Pancreas (tissue), 10 donors: ENCODE measurements at regions not wholly inside any gene's neighbourhood (a gene's known extent, or its start where the extent isn't known, plus 50 kb on each side); places are given as distances from the start of the nearest gene placed in this dataset.

ENCODE experiments used
- ATAC-seq, 4 donors: fragments of 200-7000 bp; cut with Tn5 transposase; one replicate each; pipeline versions ENCODE4 v1.8.0 to v1.9.1; 2020; ENCODE audit warnings: mild to moderate bottlenecking in 4 of 4, moderate library complexity in 4 of 4
- DNase-seq, 6 donors: peaks; one replicate each; pipeline ENCODE4 v3.0.0-alpha.2; 2020
- FAIRE-seq: peaks from 2 replicates; lab custom pipeline; 2012; peaks lifted over from hg19 to GRCh38; lab: Jason Lieb, UNC
- H3K27ac ChIP-seq, 4 donors: fragments of 200-600 bp; sonication (generic); 1 replicate in 3 of 4; 2 replicates in 1 of 4; pipeline versions ENCODE4 v1.5.0 to v1.8.0; 2020
- H3K27me3 ChIP-seq, 4 donors: fragments of 200-600 bp; one replicate each; pipeline ENCODE4 v1.8.0; 2021
- H3K36me3 ChIP-seq, 3 donors: fragments of 200-600 bp; sonication (generic) in 1 of 3; one replicate each; pipeline versions ENCODE4 v1.5.0 to v1.8.0; 2020 to 2021
- H3K4me1 ChIP-seq, 3 donors: fragments of 200-600 bp; one replicate each; pipeline ENCODE4 v1.8.0; 2021
- H3K4me3 ChIP-seq, 4 donors: fragments of 200-600 bp; sonication (generic) in 2 of 4; one replicate each; pipeline versions ENCODE4 v1.5.0 to v1.8.0; 2020 to 2021
- H3K9me3 ChIP-seq, 4 donors: fragments of 200-600 bp; one replicate each; pipeline ENCODE4 v1.8.0; 2021
- WGBS, 2 donors: extraction: QIAGEN DNeasy Blood & Tissue Kit; methylation state at CpG; one replicate each; pipeline ENCODE4 v1.1.7; 2013; 5-methylcytosine and 5-hydroxymethylcytosine counted together
- intact Hi-C, 3 donors: fragments of 100-400 bp; cut with DNase I; formaldehyde crosslinking; loops; one replicate each; pipeline versions ENCODE4 v1.11.1 to v1.14.2; 2022
- TF ChIP-seq, protein P1 (sequence below), 4 donors: fragments of 200-600 bp; sonication (generic) in 3 of 4; IDR thresholded peaks; one replicate each; pipeline versions ENCODE4 v1.5.0 to v1.8.0; 2021; ENCODE audit warnings: antibody characterized with exemption in 4 of 4
- donor health status: healthy with polysubstance abuse.
- donor health status: DM: no; HTN: no; CAD: no; lungs with moderate emphysema.
- donor health status: DM: no; HTN: no; CAD: no.
- donor health status: control.
- donor health status: control.
- donor health status: Bipolar disorder and iron deficiency.
- donor health status: DM: yes; HTN: yes; CAD: no.
- donor health status: DM: no; HTN: no; CAD: no.
- donor health status: DM: no; HTN: no; CAD: no.
- donor health status: DM: yes; HTN: yes; CAD: no.

DNA sequence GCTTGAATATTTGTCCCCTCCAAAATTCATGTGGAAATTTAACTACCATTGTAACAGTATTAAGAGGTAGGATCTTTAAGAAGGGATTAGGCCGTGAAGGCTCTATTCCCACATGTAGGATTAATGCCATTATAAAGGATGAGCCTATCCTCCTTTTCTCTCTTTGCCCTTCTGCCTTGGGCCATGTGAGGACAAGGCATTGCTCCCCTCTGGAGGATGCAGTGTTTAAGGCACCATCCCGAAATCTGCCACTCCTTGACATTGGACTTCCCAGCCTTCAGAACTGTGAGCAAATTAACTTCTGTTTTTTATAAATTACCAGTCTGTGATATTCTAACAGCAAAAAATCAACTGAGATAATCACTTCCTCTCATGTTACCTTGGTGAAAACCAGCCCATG, 124.4 kb downstream of the TOMM20 start:
- FAIRE-seq = no peak
- no peaks in the 10 kb centered on the region for H3K36me3 ChIP-seq
- no peaks in the 10 kb centered on the region for H3K9me3 ChIP-seq
- intact Hi-C loops = loop anchor here in 1 of 3 donors (10.0 kb wide), 1 partner anchor 51 kb away; no protein-coding TSS in a partner anchor
- 97 to 98% methylated on average over 2 of the region's 2 CpGs for WGBS, 2 donors
- no peak overlapping the region for H3K27ac ChIP-seq
- no peak overlapping the region for H3K4me3 ChIP-seq
- TF ChIP-seq, protein P1, sequence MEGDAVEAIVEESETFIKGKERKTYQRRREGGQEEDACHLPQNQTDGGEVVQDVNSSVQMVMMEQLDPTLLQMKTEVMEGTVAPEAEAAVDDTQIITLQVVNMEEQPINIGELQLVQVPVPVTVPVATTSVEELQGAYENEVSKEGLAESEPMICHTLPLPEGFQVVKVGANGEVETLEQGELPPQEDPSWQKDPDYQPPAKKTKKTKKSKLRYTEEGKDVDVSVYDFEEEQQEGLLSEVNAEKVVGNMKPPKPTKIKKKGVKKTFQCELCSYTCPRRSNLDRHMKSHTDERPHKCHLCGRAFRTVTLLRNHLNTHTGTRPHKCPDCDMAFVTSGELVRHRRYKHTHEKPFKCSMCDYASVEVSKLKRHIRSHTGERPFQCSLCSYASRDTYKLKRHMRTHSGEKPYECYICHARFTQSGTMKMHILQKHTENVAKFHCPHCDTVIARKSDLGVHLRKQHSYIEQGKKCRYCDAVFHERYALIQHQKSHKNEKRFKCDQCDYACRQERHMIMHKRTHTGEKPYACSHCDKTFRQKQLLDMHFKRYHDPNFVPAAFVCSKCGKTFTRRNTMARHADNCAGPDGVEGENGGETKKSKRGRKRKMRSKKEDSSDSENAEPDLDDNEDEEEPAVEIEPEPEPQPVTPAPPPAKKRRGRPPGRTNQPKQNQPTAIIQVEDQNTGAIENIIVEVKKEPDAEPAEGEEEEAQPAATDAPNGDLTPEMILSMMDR (IDR thresholded peaks at IDR 0.05) = no peak
- DNase-seq = no peak
- no peaks in the 10 kb centered on the region for H3K27me3 ChIP-seq
- ATAC-seq = no peak
- no peaks in the 10 kb centered on the region for H3K4me1 ChIP-seq

DNA sequence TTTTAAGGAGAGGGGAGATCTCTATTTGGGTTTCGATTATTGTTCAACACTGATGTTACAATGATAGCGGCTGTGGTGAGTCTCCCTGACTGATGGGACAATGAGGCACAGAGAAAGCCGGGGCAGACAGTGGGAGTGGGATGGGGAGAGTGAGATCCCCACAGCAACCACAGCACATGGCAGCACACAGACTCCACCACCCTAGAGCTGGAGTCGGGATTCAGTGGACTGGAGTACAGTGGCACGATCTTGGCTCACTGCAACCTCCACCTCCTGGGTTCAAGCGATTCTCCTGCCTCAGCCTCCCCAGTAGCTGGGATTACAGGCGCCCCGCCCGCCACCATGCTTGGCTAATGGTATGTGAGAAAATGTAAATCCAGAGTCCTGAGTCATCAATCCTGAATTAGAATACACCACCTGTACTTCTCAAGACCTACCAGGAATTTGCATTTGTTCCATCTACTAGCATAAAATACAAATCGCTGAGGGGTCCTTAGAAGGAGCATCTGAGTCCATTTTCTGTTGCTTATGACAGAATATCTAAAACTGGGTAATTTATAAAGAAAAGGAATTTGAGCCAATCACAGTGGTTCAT, 125.8 kb downstream of the TOMM20 start:
- H3K27me3 ChIP-seq = no peaks in the 10 kb centered on the region
- no peak overlapping the region for H3K4me3 ChIP-seq
- H3K27ac ChIP-seq = no peak overlapping the region
- TF ChIP-seq, protein P1 (IDR thresholded peaks at IDR 0.05) = no peak
- FAIRE-seq = no peak
- H3K9me3 ChIP-seq = no peaks in the 10 kb centered on the region
- DNase-seq = no peak
- intact Hi-C loops = loop anchor here in 1 of 3 donors (10.0 kb wide), 1 partner anchor 52 kb away; no protein-coding TSS in a partner anchor
- no peaks in the 10 kb centered on the region for H3K36me3 ChIP-seq
- peaks cover 0 to 2% (median 0%) of the 10 kb centered on the region in 3 donors for H3K4me1 ChIP-seq
- ATAC-seq = no peak
- WGBS, 2 donors = 92 to 96% methylated on average over 10 of the region's 10 CpGs

DNA sequence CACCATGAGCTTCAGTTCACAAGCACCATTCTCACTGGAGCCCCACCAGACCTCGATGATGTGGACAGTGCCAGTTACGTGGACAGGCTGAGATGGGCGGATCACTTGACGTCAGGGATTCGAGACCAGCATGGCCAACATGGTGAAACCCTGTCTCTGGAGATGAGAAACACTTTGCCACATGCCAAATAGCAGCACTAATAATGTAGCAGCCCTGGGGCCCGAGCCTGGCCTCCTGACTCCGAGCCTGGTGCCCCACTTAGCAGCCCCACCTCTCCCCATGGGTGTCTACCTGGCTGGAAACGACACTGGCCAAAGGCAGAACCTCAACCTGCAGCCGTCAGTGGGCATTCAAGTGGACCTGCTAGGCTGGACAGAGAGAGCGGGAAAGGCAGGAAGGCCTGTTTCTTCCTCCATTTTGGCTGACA, 129.1 kb downstream of the TOMM20 start:
- Histone ChIP-seq H3K27me3 (no peaks in the 10 kb centered on the region), H3K4me1 (peaks cover 0 to 14% (median 5%) of the 10 kb centered on the region in 3 donors), H3K4me3 (no peak overlapping the region), H3K9me3 (no peaks in the 10 kb centered on the region), H3K27ac (no peak overlapping the region), H3K36me3 (no peaks in the 10 kb centered on the region)
- WGBS, 2 donors = 97 to 98% methylated on average over 10 of the region's 10 CpGs
- intact Hi-C loops = no loop called here
- ATAC-seq = no peak
- no peak for DNase-seq
- FAIRE-seq = no peak
- TF ChIP-seq, protein P1 (IDR thresholded peaks at IDR 0.05) = no peak

DNA sequence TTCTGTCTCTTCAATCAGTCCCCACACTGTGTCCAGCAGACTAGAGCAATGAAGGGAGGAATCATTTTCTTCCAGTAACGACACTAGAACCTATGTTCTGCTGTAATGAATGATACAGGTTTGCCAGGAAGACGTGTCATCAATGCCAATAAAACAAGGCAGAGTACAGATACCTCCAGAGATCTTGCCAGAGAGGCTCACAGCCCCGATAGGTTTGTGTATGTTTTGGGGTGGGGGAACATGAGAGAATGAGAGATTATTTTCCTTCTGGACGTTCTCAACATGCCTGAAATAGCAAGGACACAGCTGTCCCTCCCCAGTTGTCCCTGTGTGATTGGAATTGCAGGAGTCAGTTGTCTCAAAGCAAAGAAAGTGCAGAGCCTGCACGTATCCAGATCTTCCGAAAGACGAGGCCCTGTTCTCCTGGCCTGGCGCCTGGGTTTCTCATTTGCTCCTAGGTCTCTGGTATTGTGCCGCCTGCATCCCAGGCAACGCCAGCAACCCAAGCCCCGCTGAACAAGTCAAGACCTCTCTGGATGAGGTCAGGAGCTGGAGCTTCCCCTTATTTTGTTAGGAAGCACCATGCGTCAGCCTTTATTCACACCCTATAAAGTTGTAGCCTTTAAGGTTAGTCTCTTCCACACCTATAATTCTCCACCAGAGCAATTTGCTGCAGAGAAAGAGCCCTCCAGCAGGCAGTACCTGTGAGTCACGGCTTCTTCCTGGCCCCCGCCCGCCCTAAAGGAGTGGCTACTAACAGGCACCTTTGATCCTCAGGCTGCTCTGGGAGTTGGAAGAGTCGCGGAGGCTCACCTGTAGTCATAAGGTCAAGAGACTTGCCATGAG, 130.5 kb downstream of the TOMM20 start:
- intact Hi-C loops = no loop called here

More for the DNA sequence above, 130.5 kb downstream of the TOMM20 start:
- FAIRE-seq (no peak), DNase-seq (no peak), ATAC-seq (peak in 3 of 4 donors; percentile 10 to 28 (median 26))
- 87 to 88% methylated on average over 17 of the region's 17 CpGs for WGBS, 2 donors
- Histone ChIP-seq H3K9me3 (no peaks in the 10 kb centered on the region), H3K36me3 (no peaks in the 10 kb centered on the region), H3K4me3 (no peak overlapping the region), H3K4me1 (peaks cover 0 to 14% (median 5%) of the 10 kb centered on the region in 3 donors), H3K27ac (peak overlapping the region; percentile 36 to 82 (median 66)), H3K27me3 (no peaks in the 10 kb centered on the region)
- TF ChIP-seq, protein P1 (IDR thresholded peaks at IDR 0.05) = no peak
